CD4-positive, alpha-beta T cell treated with Interleukin-2 at 100 ng/mL for 4 hours (primary cell): ENCODE measurements at regions not wholly inside any gene's neighbourhood (a gene's known extent, or its start where the extent isn't known, plus 50 kb on each side); places are given as distances from the start of the nearest gene placed in this dataset.
"Not testable (repeated sequence)": the region's sequence is repeated elsewhere in the genome, so short reads cannot be mapped to it uniquely, and the experiment has no call there.

Experiments used
- DNase-seq: peaks from one replicate; pipeline ENCODE4 v3.0.0-alpha.2; 2020; ENCODE audit warnings: low spot score

- not testable (repeated sequence) for DNase-seq
Measured at GRCh38 chr11:13614918-13615317, 53.5 kb upstream of the FAR1 start.

GRCh38 chr11:13608656-13609055, 59.8 kb upstream of the FAR1 start:
- DNase-seq: no peak

- DNase-seq: no peak
Measured at GRCh38 chr11:13606701-13607100, 61.8 kb upstream of the FAR1 start.

GRCh38 chr11:13603661-13604060, 64.8 kb upstream of the FAR1 start:
- DNase-seq: no peak

- no peak for DNase-seq
Measured at GRCh38 chr11:13602844-13603243, 65.6 kb upstream of the FAR1 start.

GRCh38 chr11:13596611-13597326, 71.7 kb upstream of the FAR1 start:
- DNase-seq: no peak

- DNase-seq: no peak
Measured at GRCh38 chr11:13595166-13595565, 73.3 kb upstream of the FAR1 start.

GRCh38 chr11:13594044-13594443, 74.4 kb upstream of the FAR1 start:
- no peak for DNase-seq

- no peak for DNase-seq
Measured at GRCh38 chr11:13578514-13579140, 82.8 kb upstream of the PTH start.

- no peak for DNase-seq
Measured at GRCh38 chr11:13577881-13578280, 82.1 kb upstream of the PTH start.

GRCh38 chr11:13576995-13577394, 81.2 kb upstream of the PTH start:
- no peak for DNase-seq

GRCh38 chr11:13575385-13575784, 79.6 kb upstream of the PTH start:
- DNase-seq: not testable (repeated sequence)

- no peak for DNase-seq
Measured at GRCh38 chr11:13567551-13567950, 71.8 kb upstream of the PTH start.

GRCh38 chr11:13561860-13562259, 66.1 kb upstream of the PTH start:
- no peak for DNase-seq

- not testable (repeated sequence) for DNase-seq
Measured at GRCh38 chr11:13560341-13560740, 64.5 kb upstream of the PTH start.

GRCh38 chr11:13552784-13553183, 57.0 kb upstream of the PTH start:
- no peak for DNase-seq

- no peak for DNase-seq
Measured at GRCh38 chr11:13551834-13552233, 56.0 kb upstream of the PTH start.

- peak; percentile 26 for DNase-seq
Measured at GRCh38 chr11:13550761-13551160, 55.0 kb upstream of the PTH start.

GRCh38 chr11:13546092-13546491, 50.3 kb upstream of the PTH start:
- not testable (repeated sequence) for DNase-seq
